H1 (cell line): ENCODE measurements at regions not wholly inside any gene's neighbourhood (a gene's known extent, or its start where the extent isn't known, plus 50 kb on each side); places are given as distances from the start of the nearest gene placed in this dataset.

Experiments
- BRCA1 ChIP-seq: IDR thresholded peaks from 2 replicates; pipeline ENCODE4 v1.6.1; 2012; ENCODE audit warnings: low read depth, low read length, improper control_type of control experiment
- CTCF ChIP-seq, 3 experiments: IDR thresholded peaks; 1 replicate in 2 of 3; 2 replicates in 1 of 3; pipeline versions ENCODE4 v1.5.1 to v1.6.1; 2011; ENCODE audit warnings: low read length in 3 of 3, mild to moderate bottlenecking in 3 of 3, inconsistent platforms in 2 of 3, low read depth in 1 of 3, moderate library complexity in 1 of 3; ENCODE audit not compliant: insufficient read depth in 1 of 3; ENCODE audit errors: control extremely low read depth in 1 of 3
- EP300 ChIP-seq, 2 experiments: IDR thresholded peaks; 1 replicate in 1 of 2; 2 replicates in 1 of 2; pipeline ENCODE4 v1.6.1; 2011 to 2012; ENCODE audit warnings: low read depth in 2 of 2, low read length in 2 of 2, mild to moderate bottlenecking in 2 of 2, borderline replicate concordance in 1 of 2, inconsistent platforms in 1 of 2, moderate library complexity in 1 of 2
- EZH2 ChIP-seq: fragments of 200-600 bp; sonication (generic); IDR thresholded peaks from 2 replicates; pipeline ENCODE4 v1.7.1; 2012; ENCODE audit warnings: low read depth, mild to moderate bottlenecking, moderate library complexity, low read length, inconsistent platforms; ENCODE audit not compliant: severe bottlenecking
- HDAC2 ChIP-seq, 2 experiments: fragments of 300-600 bp in 1 of 2; sonication (generic) in 1 of 2; IDR thresholded peaks; 2 replicates each; pipeline ENCODE4 v1.6.1; 2011 to 2012; ENCODE audit warnings: low read depth in 2 of 2, low read length in 2 of 2, mild to moderate bottlenecking in 2 of 2, moderate library complexity in 2 of 2, borderline replicate concordance in 1 of 2, inconsistent platforms in 1 of 2
- JUND ChIP-seq: IDR thresholded peaks from 2 replicates; pipeline ENCODE4 v1.6.1; 2011; ENCODE audit warnings: mild to moderate bottlenecking, improper control_type of control experiment, low read length
- RAD21 ChIP-seq, 2 experiments: IDR thresholded peaks in 1 of 2; conservative IDR thresholded peaks in 1 of 2; 2 replicates each; pipeline ENCODE4 v1.6.1; 2011; ENCODE audit warnings: low read depth in 2 of 2, low read length in 2 of 2, improper control_type of control experiment in 1 of 2, inconsistent platforms in 1 of 2, mild to moderate bottlenecking in 1 of 2, moderate library complexity in 1 of 2
- SP1 ChIP-seq: IDR thresholded peaks from 2 replicates; pipeline ENCODE4 v1.6.1; 2011; ENCODE audit warnings: low read depth, low read length
- SP2 ChIP-seq: IDR thresholded peaks from 2 replicates; pipeline ENCODE4 v1.6.1; 2012; ENCODE audit warnings: mild to moderate bottlenecking, low read length, inconsistent platforms

- TF ChIP-seq BRCA1, result no peak
- no peak for TF ChIP-seq HDAC2 (IDR thresholded peaks at IDR 0.05; ENCODE audit: borderline replicate concordance in 1 of 2, low read depth in 2 of 2, low read length in 2 of 2)
- no peak for TF ChIP-seq EP300 (IDR thresholded peaks at IDR 0.05; ENCODE audit: borderline replicate concordance in 1 of 2, low read depth in 2 of 2, low read length in 2 of 2)
- TF ChIP-seq SP2, result no peak
- no peak for TF ChIP-seq CTCF (IDR thresholded peaks at IDR 0.05; ENCODE audit: control extremely low read depth in 1 of 3, insufficient read depth in 1 of 3, low read depth in 1 of 3, low read length in 3 of 3)
- no peak for TF ChIP-seq RAD21 (IDR thresholded peaks at IDR 0.05 in 1 of 2, conservative IDR thresholded peaks at IDR 0.05 in 1 of 2; ENCODE audit: low read depth in 2 of 2, low read length in 2 of 2)
- no peak for TF ChIP-seq EZH2
- TF ChIP-seq SP1, result no peak
- no peak for TF ChIP-seq JUND
Measured at GRCh38 chr1:209160230-209160629, 423.3 kb upstream of the CAMK1G start.
